ENCODE measurements at regions not wholly inside any gene's neighbourhood (a gene's known extent, or its start where the extent isn't known, plus 50 kb on each side); places are given as distances from the start of the nearest gene placed in this dataset.
"Not testable (repeated sequence)": the region's sequence is repeated elsewhere in the genome, so short reads cannot be mapped to it uniquely, and the experiment has no call there.

DNA sequence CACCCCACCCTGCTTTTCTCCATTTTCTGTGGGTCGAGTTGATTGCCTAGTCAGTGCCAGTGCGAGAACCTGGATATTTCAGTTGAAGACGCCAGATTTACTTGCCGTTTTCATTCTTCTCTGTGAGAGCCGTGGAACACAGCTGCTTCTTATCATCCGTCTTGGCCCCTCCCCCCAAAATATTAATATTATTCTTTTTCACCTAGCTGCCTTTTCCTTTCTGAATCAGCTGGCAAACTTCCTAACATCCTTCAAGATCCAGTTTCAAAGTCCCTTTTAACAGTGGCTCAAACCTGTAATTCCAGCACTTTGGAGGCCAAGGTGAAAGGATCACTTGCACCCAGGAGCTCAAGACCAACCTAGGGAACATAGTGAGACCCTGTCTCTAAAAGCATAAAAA is 117.1 kb upstream of the RASA1 start:
- DNase-seq: no peak

DNA sequence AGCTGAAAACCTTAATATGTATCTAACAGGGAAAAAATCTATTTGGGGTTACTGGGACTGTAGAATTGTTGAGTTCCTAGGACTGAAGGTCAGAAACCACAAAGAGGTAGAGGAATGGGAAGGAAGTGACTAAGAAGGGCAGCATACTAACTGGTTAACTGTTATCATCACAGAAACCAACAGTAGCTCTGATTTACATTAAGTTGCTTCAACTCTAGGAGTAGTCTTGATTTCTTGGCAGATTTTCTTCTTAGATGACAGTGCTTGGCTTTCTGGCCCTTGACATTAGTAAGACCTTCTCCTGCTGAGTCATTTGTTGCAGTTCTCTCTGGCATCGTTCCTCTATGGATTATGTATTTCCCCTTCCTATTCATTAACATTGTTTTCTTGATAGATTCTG is 116.1 kb upstream of the RASA1 start:
- no peak for DNase-seq

DNA sequence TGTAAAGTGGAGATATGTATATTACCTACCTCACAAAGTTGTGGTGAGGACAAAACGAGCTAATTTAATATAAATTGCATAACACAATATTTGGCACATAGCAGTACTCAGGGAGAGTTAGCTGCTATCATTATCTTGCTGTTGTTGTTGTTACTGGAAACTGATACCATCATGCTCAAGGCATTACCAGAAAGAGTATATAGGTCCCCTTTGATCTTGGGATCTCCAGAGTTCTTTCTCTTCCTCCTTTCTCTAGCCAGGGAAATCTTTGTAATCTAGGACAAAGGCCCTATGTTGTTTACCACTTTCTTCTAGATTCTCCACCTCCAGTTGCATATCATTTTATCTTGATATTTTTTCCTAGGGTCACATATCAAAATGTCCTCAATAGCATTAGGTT is 114.8 kb upstream of the RASA1 start:
- DNase-seq: no peak

DNA sequence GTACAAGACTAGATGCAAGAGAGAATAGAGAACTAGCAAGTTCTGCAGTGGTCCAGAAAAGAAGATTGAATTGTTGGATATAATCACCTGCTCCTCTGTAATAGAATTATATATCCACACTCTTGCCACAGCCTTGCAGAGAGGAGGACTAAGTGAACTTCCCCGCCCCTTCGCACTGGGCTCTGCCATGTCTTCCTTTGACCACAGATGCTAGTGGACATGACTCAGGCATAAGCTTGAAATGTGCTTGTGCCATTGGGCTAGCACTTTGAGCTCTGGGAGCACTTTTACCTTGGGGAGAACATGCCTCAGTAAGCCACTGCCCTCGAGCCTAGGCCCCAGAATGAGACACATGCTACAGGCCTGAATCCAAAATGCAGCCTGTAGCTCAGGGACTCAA is 113.5 kb upstream of the RASA1 start:
- no peak for DNase-seq

DNA sequence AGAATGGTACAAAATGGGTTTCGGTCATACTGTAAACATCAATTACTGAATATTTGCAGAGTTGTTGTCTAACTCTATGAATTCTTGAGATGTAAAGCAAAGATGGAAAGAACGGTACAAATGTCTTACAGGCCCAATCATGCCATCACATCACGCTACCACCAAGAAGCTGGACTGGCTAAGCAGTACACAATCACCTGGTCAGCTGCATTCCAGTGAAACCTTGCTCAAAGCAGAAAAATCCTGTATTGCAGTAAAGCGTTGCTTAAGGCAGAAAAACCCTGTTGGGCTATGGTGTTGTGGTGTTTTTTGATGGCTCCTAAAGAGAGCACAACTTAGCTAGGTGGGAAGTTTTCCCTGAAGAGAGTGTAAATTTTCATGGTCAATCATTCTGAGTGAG is 112.6 kb upstream of the RASA1 start:
- no peak for DNase-seq

DNA sequence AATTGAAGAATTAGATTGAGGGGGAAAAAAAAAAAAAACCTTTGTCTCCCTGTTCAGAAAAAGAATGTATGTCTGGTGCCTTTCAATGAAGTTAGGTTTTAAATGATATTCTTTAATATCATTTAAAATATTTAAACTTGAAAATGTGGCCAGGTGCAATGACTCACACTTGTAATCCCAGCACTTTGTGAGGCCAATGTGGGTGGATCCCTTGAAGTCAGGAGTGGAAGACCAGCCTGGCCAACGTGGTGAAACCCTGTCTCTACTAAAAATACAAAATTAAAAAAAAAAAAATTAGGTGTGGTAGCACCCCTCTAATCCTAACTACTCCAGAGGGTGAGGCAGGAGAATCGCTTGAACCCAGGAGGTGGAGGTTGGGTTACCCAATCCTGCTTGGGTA is 111.1 kb upstream of the RASA1 start:
- no peak for DNase-seq

DNA sequence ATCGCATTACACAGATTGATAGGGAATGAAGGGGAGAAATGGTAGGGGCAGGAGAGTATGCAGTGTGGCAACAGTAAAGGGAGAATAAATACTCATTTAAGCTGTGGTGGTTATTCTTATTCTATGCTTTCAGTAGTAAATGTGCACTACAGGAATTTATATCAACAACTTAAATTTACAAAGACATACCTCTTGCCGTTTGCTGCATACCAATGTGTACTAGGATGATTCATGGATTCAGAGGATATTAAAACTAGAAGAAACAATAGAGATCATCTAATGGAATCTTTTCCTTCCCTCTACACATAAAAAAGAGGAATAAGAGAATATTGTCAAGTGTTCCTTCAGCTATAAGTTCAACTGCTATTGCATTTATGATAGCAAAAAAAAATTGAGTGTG is 103.3 kb upstream of the RASA1 start:
- no peak for DNase-seq

DNA sequence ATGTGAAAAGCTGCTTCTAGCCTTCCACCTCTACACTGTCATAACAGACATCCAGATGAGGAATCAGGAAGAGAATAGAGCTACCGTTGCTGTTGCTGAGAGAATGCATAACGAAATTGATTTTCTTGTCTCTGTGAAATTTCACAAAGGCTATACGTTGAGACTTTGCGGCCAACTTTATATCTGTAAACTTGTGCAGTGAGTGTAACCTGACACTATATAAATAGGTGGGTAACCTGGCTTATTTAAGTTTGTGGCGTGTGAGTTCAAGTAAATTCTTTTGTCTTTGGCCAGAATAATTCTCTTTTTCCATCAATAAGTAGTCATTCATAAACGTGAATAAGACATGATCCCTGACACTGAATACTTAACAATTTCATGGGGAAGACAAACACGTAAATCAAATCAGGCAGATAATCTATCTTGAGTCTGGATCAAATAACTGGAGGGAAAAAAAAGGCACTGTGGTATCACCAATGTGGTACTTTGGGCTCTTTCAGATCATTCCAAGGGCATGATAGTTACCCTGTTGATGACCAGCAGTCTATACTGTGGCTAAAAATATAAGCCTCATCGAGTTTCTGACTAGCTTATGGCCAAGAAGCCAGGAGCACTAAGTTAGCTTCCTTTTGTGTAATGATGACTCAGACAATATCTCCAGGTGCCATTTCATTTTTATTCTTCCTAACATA is 98.2 kb upstream of the RASA1 start:
- DNase-seq: peak; percentile 21

DNA sequence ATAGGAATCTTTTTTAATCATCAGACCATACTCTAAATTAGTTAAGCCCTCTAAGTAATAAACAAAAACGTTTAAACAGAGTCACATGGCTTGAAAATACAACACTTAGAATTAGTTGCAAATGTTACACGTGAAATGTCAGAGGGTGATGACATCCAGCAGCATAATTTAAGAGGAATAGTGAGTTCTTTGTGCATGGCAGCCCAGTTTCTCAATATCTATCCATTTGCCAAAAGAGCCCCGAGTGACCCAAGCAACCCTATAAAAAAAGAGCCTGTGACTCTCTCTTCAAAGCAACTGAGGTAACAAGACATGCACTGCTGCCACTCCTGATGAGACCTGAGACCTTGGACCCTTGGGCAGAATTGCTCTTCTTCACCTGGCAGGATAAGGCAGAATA is 96.9 kb upstream of the RASA1 start:
- no peak for DNase-seq

DNA sequence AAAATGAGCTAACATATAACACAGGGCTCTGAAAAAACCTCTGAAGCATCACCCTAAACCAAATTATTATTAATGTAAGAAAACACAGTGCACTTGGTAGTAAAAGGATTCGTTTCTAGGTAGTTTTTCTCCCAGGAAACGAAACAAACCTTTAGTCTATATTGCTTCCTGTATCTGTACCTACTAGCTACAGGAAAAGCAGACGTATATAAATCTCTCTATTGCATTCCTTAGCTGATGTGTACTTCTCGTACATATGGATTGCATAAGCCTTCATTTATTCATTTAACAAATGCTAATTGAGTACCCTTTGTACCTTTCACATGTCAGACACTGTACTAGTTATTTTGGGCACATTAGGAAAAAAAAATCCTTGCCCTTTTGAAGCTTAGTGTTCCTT is 85.0 kb upstream of the RASA1 start:
- no peak for DNase-seq

DNA sequence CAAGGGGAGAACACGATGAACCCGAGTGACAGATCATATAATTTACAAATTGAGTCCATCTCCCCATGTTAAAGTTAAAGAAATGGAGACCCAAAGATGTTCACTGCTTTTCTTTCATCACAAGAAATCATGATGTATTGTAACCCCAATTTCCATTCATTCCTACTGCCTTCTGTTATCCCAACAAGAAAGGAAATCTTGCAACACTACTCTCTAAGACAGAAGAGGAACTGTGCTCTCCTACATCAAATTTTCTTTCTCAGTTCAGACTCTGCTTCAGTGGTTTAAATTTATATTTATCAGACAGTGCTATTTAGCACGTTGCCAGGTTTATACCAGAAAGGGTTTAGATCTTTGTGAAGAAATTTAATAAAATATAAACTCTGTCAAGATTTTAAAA is 83.8 kb upstream of the RASA1 start:
- DNase-seq: no peak

DNA sequence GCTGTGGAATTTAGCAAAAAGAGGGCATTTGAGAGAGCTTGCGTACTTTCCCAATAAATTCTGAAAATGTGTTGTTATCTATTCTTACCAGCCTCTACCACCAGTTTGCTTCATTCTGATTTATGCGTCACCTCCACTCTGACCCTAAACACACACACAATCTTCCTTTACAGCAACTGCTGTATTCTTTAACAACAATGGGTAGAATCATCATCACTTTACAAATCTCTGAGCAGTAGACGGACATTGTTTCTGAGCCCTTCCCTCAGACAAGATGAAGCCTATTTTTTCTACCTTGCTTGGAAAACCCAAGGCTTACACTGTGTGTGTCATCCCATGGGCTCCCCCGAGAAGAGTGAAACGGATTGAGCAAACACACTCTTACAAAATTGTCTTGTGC is 83.1 kb upstream of the RASA1 start:
- no peak for DNase-seq

DNA sequence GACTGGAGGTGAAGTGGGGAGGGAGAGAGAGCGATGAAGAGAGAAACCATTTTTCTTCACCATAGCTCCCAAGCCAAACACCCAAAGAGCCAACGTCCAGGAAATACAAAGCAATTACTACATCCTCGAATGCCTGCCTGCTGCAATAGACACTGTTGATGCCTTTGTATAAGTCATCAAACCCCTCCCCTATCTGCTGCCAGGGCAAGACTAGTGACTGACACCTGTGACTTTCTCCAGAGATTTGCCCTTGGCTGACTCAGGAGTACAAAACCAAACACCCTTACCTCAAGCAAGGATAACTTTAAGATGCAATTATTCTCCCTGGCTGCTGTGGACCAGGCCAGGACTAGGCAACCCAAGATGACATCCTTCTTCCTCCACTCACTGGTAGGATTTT is 81.8 kb upstream of the RASA1 start:
- no peak for DNase-seq

DNA sequence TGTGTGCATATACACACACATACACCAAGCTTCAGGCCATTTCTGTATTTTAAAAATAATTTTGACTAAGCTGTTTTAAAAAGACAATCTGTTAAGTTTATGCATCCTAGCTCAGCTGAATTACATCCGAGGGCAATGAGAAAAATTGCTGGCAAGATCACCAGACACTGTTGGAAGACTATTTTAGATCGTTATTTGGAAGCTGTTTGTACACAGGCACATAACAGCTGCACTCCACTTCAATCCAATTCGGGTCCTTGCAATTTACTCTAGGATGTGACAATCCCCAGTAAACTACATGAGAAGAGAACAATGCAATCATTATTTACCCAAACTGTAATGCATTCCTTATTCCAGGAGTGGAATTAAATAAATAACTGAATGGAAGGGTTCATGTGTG is 79.3 kb upstream of the RASA1 start:
- no peak for DNase-seq

DNA sequence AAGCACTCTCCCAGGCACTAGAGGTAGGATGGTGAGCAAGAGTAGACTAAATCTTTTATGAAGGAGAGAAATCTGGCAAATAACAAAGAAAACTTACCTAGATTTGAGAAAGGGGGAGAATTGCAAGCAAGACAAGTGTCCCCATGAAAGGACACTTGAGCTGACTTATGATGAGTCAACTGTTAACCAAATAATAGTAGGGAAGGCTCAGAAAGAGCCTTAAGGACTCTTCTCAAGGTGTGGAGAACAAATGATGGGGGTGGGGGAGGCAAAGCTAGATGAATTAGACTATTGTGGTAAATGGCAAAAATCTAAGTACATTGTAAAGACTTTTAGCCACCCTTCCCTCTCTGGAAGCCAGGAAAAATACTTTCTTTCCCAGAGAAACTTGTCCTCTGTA is 77.6 kb upstream of the RASA1 start:
- DNase-seq: no peak

DNA sequence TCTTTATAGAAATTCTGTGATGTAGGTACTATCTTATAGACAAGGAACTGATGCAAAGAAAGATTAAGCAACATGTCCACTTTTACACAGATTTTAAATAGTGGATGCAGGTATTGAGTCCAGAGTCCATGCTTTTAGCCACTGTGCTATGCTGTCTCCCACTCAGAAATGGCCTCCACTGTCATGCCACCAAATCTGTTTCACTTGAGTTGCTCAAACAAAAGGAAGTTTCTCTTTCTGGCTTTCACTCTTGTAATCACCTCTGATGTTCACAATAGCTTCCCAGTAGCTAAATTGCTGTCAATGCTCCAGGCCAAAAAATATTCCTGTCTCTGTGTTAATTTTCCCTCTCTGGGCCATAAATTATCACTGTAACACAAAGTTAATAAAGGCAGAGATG is 77.0 kb upstream of the RASA1 start:
- DNase-seq: no peak

DNA sequence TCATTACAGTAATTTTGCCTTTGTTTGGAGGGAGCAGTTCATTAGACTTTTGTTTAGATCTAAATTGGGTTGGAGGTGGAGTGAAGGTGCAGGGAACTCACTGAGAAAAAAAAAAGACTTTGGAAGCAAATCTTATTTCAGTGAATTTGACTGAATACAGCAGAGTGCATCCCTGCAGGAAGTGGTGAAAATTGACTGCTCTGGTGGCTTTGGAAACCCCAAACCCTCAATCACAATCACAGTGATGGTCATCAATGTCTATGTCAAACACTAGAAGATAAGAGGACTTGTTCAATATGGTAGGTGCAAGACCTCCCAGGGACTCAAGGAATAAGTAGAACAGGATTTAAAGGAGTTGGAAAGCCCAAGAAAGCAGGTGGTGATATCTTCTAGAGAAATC is 76.0 kb upstream of the RASA1 start:
- DNase-seq: no peak

DNA sequence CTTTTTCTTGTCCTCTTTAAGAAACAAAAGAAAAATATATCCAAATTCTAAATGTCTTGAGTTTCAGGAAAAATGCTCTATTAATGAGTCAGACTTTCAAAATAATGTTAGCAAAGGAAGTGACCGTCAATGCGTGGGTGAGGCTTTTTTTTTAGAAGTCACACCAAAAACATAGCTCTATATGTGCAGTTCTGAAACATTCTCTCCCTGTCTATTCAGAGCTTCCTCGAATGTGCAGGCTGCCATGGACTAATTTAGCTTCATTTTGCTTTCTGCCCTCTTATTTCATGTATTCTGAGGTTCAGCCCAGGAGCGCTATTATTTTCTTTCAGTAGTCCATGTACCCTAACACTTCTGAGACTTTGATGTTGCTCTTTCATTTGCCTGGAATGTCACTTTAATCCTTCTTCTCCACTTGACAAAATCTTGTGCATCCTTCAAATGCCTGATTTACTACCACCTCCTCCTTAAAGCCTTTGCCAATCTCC is 72.5 kb upstream of the RASA1 start:
- no peak for DNase-seq

DNA sequence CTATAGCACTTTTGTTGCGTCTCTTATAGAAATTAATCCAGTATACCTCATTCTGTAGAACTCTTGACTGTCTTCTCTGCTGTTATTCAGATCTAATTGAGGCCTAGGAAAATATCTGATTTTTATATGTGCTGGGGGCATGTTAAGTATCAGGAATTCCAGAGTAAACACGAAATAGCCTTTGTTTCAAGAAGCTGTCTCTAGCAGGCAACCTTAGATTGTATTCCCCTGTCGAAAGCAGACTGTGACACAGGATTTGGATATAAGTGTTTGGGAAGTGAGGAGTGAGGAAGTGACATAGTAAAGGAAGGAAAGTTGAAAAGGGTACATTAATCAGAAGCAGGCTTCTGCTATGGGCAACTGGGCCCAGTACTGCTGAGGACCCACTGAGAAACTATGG is 72.1 kb upstream of the RASA1 start:
- no peak for DNase-seq

DNA sequence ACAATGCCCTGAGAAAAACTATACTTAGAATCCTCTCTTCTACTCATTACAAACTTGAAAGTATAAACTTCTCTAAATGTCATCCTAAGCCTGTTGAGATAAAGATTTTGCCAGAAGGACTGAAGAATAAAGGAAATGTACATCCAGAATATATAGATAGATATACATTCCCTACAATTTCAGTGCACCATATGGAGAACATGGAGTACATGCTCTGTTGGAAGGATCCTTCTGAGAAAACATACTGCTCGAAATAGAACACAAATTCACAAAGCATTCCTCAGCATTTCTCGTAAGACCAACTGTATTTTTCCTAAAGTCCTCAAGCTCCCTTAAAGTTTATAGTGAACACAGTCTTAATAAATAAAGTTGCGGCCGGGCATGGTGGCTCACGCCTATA is 69.7 kb upstream of the RASA1 start:
- DNase-seq: no peak

DNA sequence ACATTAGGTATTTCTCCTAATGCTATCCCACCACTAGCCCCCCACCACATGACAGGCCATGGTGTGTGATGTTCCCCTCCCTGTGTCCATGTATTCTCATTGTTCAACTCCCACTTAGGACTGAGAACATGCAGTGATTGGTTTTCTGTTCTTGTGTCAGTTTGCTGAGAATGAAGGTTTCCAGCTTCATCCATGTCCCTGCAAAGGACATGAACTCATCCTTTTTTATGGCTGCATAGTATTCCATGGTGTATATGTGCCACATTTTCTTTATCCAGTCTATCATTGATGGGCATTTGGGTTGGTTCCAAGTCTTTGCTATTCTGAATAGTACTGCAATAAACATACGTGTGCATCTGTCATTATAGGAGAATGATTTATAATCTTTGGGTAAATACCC is 68.4 kb upstream of the RASA1 start:
- DNase-seq: not testable (repeated sequence)

DNA sequence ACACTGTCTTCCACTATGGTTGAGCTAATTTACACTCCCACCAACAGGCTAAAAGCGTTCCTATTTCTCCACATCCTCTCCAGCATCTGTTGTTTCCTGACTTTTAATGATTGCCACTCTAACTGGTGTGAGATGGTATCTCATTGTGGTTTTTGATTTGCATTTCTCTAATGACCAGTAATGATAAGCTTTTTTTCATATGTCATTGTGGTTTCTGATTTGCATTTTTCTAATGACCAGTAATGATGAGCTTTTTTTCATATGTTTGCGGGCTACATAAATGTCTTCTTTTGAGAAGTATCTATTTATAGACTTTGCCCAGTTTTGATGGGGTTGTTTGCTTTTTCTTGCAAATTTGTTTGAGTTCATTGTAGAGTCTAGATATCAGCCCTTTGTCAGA is 68.0 kb upstream of the RASA1 start:
- DNase-seq: not testable (repeated sequence)

DNA sequence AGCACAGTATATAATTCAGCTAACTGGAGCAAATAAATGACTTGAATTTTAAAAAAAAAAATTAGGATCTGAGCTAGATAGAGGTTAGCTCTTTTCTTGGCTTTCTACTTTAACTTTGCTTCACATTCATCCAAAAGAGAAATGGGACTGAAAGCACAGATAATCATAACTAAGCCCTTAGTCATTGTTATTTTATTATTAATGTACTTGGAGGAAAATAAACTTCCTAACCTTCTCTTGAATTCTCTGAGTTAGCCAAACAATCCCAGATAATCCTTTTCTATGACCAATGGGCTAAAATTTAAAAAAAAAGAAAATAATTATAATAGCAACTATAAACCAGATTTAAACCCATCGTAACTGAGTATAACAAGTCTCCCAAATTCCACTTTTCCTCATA is 57.6 kb upstream of the RASA1 start:
- no peak for DNase-seq

DNA sequence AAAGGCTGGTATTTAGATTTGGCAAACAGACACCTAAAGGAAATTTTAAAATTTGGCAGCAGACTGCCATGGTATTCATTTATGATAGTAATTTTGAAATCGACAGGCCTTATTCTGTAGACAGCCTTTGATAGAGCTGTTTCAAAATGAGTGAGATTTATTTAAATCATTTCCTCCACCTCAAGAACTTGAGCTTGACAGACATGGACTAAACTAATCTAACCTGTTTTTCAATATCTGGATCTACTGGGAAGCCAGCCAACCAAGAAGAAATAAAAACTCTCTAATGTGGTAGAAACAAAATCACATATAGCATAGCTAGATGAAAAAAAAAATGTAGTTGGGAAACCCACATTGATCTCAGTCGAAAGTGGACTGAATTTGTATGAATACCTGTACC is 56.9 kb upstream of the RASA1 start:
- peak; percentile 59 for DNase-seq

DNA sequence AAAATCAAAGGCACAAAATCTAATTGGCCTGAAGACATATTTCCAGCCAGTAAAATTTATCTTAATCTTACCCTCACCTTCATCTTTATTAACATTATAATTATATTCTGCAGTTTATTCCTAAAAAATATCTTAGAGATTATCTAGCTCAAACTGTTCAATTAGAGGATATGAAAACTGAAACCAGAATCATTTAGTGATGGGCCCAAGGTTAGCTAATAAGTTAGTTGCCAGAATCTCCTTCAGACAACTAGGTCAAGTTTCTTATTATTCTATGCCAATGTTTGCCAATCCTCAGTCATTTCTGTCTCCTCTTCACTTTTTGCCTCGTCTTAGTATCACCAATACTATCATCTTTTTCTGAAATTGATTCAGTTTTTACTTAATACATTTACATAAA is 56.0 kb upstream of the RASA1 start:
- DNase-seq: no peak

DNA sequence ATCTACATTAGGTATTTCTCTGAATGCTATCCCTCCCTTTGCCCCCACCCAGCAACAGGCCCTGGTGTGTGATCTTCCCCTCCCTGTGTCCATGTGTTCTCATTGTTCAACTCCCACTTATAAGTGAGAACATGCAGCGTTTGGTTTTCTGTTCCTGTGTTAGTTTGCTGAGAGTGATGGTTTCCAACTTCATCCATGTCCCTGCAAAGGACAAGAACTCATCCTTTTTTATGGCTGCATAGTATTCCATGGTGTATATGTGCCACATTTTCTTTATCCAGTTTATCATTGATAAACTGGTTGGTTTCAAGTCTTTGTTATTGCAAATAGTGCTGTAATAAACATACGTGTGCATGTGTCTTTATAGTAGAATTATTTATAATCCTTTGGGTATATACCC is 55.5 kb upstream of the RASA1 start:
- DNase-seq: not testable (repeated sequence)
